ENCODE measurements at regions not wholly inside any gene's neighbourhood (a gene's known extent, or its start where the extent isn't known, plus 50 kb on each side); places are given as distances from the start of the nearest gene placed in this dataset.
A peak's percentile ranks its signal among the peaks of the same experiment; 100 is the strongest.

DNA sequence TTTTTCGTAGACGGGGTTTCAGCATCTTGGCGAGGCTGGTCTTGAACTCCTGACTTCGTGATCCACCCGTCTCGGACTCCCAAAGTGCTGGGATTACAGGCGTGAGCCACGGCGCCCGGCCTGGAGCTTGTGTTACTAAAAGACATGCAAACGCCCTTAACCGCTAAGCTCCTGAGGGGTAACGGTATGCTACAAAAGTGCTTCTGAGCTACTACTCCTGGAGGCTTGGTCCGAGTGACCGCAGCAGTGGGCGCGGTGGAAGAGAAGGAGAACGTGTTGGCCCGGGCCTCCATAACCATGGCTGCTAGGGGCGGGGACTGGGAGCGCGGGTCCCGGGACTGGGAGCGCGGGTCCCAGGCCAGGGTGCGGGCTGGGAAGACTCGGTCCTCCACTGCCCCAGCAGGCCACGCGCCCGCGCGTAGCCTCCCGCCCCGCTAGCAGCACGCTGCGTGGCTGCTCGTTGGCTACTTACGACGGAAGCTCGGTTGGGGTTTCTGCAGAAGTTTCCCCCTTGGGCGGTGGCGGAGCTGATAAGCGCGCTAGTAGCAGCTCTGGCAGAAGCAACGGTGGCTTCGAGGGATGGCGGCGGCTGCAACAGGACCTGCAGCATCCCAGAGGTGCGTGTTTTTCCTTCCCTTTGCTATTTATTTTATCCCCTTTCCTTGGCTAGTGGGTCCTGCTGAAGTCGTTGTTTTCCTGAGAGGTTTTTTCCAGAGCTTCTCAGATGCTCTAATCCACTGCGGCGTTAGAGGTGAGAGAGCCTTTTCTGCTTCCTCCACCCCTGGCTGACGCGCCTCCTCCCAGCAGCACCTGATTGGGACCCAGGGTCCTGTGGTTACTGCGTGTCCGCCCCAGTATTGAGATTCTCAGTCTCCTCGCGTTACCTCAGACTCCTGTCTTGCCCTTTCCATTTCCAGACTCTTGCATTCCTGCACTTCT lies 69.2 kb upstream of the CCDC180 start:
- TF ChIP-seq, protein P1, sequence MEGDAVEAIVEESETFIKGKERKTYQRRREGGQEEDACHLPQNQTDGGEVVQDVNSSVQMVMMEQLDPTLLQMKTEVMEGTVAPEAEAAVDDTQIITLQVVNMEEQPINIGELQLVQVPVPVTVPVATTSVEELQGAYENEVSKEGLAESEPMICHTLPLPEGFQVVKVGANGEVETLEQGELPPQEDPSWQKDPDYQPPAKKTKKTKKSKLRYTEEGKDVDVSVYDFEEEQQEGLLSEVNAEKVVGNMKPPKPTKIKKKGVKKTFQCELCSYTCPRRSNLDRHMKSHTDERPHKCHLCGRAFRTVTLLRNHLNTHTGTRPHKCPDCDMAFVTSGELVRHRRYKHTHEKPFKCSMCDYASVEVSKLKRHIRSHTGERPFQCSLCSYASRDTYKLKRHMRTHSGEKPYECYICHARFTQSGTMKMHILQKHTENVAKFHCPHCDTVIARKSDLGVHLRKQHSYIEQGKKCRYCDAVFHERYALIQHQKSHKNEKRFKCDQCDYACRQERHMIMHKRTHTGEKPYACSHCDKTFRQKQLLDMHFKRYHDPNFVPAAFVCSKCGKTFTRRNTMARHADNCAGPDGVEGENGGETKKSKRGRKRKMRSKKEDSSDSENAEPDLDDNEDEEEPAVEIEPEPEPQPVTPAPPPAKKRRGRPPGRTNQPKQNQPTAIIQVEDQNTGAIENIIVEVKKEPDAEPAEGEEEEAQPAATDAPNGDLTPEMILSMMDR (IDR thresholded peaks at IDR 0.05; ENCODE audit: poor library complexity, severe bottlenecking), result no peak
- peak; percentile 77 for TF ChIP-seq POLR2AphosphoS5 (IDR thresholded peaks at IDR 0.05)
- no peak for TF ChIP-seq EZH2 (IDR thresholded peaks at IDR 0.05; ENCODE audit: borderline replicate concordance, insufficient read depth, low read length, poor library complexity, severe bottlenecking)
- peak; percentile 45 for TF ChIP-seq EP300 (conservative IDR thresholded peaks at IDR 0.05; ENCODE audit: poor library complexity, severe bottlenecking)
- peak; percentile 78 for TF ChIP-seq MXI1 (conservative IDR thresholded peaks at IDR 0.05; ENCODE audit: poor library complexity, severe bottlenecking)
- TF ChIP-seq SMC3 (conservative IDR thresholded peaks at IDR 0.05; ENCODE audit: poor library complexity), result peak; percentile 17
- peak; percentile 37 for TF ChIP-seq TAF1 (IDR thresholded peaks at IDR 0.05; ENCODE audit: low read depth)
- TF ChIP-seq RAD21 (conservative IDR thresholded peaks at IDR 0.05), result peak; percentile 42
- TF ChIP-seq, protein P2, sequence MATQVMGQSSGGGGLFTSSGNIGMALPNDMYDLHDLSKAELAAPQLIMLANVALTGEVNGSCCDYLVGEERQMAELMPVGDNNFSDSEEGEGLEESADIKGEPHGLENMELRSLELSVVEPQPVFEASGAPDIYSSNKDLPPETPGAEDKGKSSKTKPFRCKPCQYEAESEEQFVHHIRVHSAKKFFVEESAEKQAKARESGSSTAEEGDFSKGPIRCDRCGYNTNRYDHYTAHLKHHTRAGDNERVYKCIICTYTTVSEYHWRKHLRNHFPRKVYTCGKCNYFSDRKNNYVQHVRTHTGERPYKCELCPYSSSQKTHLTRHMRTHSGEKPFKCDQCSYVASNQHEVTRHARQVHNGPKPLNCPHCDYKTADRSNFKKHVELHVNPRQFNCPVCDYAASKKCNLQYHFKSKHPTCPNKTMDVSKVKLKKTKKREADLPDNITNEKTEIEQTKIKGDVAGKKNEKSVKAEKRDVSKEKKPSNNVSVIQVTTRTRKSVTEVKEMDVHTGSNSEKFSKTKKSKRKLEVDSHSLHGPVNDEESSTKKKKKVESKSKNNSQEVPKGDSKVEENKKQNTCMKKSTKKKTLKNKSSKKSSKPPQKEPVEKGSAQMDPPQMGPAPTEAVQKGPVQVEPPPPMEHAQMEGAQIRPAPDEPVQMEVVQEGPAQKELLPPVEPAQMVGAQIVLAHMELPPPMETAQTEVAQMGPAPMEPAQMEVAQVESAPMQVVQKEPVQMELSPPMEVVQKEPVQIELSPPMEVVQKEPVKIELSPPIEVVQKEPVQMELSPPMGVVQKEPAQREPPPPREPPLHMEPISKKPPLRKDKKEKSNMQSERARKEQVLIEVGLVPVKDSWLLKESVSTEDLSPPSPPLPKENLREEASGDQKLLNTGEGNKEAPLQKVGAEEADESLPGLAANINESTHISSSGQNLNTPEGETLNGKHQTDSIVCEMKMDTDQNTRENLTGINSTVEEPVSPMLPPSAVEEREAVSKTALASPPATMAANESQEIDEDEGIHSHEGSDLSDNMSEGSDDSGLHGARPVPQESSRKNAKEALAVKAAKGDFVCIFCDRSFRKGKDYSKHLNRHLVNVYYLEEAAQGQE (IDR thresholded peaks at IDR 0.05; ENCODE audit: borderline replicate concordance), result peak; percentile 42

All from neural cell (in vitro differentiated cells).